NB4 (cell line): ENCODE measurements at regions not wholly inside any gene's neighbourhood (a gene's known extent, or its start where the extent isn't known, plus 50 kb on each side); places are given as distances from the start of the nearest gene placed in this dataset.

Experiments used
- DNase-seq: peaks from one replicate; pipeline ENCODE4 v3.0.0; 2010; ENCODE audit warnings: low read depth
- H3K4me3 ChIP-seq: one replicate; pipeline ENCODE4 v1.5.1; 2011; ENCODE audit warnings: mild to moderate bottlenecking, low read depth, low read length, moderate library complexity
- MAX ChIP-seq: IDR thresholded peaks from 2 replicates; pipeline ENCODE4 v1.6.1; 2011; ENCODE audit warnings: low read depth, low read length
- MYC ChIP-seq: IDR thresholded peaks from 2 replicates; pipeline ENCODE4 v1.6.1; 2011; ENCODE audit warnings: low read depth, low read length
- POLR2A ChIP-seq: IDR thresholded peaks from 2 replicates; pipeline ENCODE4 v1.6.1; 2011; ENCODE audit warnings: mild to moderate bottlenecking; ENCODE audit not compliant: insufficient read length; ENCODE audit errors: extremely low read depth
- TF ChIP-seq, protein P1 (sequence below): IDR thresholded peaks from one replicate; pipeline ENCODE4 v1.5.1; 2012; ENCODE audit warnings: low read depth, low read length

DNA sequence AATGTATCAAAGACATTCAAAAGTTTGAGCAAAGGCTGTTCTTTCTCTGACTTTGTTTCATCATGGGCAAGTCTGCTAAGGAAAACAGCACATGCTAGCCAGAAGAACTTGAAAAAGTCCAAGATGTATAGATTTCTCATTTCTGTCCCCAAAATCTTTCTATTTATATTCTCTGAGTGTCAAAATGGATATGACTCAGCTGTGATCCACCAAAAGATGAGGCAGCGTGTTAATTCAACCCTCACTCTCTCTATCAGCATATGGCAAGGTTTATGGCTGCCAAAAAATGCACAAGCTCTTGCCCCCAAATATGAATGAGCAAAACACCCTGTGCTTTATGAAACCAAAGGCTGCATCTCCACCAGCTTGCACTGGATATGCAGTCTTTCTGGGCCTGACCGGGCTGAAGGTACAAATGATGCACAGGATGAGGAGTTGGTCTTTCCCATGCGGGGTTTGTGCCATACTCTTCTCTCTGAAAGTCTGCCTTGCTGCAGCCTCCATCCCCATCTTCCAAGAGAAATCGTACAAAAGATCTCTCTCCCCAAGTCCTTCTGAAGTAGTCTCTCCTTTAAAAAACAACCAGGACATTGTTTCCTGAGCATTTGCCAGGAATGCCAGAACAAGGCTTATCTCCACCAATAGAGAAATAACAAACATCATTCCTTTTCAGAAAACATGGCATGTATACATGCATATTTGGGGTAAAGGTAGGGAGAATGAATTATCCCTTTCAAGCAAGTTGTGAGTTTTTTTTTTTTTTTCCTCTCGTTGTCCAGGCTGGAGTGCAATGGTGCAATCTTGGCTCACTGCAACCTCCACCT lies 203.4 kb downstream of the TMX1 start:
- TF ChIP-seq MAX (no peak), MYC (no peak), POLR2A (no peak)
- TF ChIP-seq, protein P1, sequence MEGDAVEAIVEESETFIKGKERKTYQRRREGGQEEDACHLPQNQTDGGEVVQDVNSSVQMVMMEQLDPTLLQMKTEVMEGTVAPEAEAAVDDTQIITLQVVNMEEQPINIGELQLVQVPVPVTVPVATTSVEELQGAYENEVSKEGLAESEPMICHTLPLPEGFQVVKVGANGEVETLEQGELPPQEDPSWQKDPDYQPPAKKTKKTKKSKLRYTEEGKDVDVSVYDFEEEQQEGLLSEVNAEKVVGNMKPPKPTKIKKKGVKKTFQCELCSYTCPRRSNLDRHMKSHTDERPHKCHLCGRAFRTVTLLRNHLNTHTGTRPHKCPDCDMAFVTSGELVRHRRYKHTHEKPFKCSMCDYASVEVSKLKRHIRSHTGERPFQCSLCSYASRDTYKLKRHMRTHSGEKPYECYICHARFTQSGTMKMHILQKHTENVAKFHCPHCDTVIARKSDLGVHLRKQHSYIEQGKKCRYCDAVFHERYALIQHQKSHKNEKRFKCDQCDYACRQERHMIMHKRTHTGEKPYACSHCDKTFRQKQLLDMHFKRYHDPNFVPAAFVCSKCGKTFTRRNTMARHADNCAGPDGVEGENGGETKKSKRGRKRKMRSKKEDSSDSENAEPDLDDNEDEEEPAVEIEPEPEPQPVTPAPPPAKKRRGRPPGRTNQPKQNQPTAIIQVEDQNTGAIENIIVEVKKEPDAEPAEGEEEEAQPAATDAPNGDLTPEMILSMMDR, result no peak
- H3K4me3 ChIP-seq, result no peak overlapping the region
- no peak for DNase-seq

GRCh38 chr14:51444353-51445000 lies 204.4 kb downstream of the TMX1 start:
- no peak overlapping the region for H3K4me3 ChIP-seq
- TF ChIP-seq POLR2A (no peak), MAX (no peak), MYC (no peak)
- TF ChIP-seq, protein P1, result no peak
- DNase-seq, result no peak

- H3K4me3 ChIP-seq, result no peak overlapping the region
- no peak for DNase-seq
- TF ChIP-seq MYC, result no peak
- no peak for TF ChIP-seq MAX
- TF ChIP-seq POLR2A, result no peak
Observed at GRCh38 chr14:51445001-51445390, 204.9 kb downstream of the TMX1 start.

DNA sequence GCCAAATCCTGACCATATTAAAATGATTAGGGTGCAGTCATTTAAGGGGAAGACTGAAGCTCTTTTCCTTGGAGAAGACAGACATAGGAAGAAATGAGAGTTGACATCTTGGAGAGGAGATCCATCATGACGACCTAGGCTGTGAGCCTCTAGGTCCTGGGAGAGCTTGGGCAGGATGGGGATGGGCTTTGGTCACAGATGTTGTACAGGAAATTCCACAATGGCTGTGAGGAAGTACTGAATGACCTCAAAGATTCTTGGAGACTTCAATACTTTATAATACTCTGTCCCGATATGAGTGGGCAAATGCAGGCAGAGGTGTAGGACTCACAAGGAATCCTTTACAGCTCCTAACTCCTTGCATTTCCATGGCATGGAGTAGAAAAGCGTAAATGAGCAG lies 204.9 kb upstream of the FRMD6 start:
- DNase-seq, result no peak
- no peak for TF ChIP-seq MAX
- TF ChIP-seq, protein P1, result no peak
- no peak for TF ChIP-seq POLR2A
- no peak overlapping the region for H3K4me3 ChIP-seq

- no peak overlapping the region for H3K4me3 ChIP-seq
- no peak for DNase-seq
- TF ChIP-seq MYC (no peak), POLR2A (no peak), MAX (no peak)
- TF ChIP-seq, protein P1, result no peak
Observed at GRCh38 chr14:51447411-51447810, 204.3 kb upstream of the FRMD6 start.
